HG03095 (cell line): ENCODE measurements at regions not wholly inside any gene's neighbourhood (a gene's known extent, or its start where the extent isn't known, plus 50 kb on each side); places are given as distances from the start of the nearest gene placed in this dataset.

ENCODE experiments used
- ATAC-seq: cut with Tn5 transposase; IDR thresholded peaks from one replicate; pipeline ENCODE4 v1.9.1; 2021; ENCODE audit warnings: moderate library complexity; ENCODE audit not compliant: unreplicated experiment

DNA sequence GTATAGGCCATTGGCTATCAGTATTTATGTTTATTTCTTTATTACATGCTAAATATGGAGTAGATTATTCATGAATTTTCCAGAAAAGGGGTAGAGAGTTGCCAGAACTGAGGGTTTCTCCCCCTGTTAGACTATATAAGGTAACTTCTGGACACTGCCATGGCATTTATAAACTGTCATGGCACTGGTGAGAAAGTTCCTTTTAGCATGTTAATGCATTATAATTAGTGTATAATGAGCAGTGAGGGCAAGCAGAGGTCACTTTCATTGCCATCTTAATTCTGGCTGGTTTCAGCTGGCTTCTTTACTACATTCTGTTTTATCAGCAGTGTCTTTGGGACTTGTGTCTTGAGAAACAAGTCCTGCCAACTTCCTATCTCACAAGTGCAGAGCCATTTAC, 220.0 kb upstream of the CNR1 start:
- ATAC-seq = no peak

DNA sequence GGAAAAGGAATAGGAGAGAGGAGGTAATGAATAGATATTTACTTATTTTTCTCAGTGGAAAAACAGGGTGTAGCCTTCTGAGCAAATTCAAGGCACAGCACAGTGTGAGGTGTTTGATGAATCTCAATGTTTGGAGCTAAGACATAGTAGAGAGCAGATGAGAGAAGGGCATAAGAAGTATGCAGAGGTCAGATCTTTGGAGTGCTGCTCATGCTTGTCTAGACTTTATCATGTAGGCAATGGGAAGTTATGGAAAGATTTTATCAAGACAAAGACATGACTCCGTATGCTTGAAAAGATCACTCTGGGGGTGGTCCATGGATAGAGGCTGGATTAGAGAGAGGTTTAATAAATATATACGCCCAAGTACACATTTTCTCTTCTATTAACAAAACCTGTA, 217.0 kb upstream of the CNR1 start:
- no peak for ATAC-seq

DNA sequence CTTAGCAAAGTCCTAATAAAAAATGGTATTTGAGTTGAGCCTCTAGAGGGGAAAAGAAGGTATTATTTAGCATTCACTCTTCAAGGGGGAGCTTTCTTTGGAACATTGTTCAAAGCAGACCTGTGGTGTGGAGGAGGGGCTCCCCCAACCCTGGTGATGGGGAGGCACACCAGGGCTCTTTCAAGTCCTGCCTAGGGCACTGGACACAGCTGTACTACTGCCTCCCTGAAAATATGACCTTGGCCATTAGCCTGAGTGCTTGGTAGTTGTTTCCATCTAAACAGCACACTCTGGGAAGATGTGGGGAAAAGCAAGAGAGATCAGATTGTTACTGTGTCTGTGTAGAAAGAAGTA, 215.1 kb upstream of the CNR1 start:
- ATAC-seq = no peak

DNA sequence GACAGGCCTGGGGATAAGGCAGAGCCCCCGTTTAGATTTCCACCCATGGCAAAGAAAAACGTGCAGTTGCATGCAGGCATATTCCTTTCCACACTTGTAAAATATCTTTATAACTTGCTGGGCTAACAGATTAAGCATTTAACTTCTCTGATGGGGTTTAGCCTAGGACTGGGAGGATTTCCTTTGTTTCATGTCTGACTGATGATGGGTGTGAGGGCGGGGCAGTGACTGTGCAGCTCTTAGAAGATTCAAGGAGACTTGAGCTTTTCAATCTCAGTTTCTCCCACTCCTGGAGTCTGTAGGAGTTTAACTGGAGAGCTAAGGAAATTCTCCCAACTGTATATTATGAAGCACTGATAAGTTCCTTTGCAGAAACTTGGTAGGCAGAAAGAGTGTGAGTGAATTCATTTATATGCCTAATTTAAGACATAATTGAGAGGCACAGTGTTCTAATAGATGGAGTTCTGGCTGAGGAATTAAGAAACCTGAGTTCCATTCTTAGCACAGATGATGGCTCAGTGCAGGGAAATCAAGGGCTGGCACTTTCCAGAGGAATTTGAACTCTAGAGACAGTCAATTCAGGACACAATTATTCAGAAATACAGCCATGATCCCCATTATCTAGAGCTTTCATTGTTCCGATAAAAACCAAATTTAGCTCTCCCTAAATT, 214.6 kb upstream of the CNR1 start:
- no peak for ATAC-seq

DNA sequence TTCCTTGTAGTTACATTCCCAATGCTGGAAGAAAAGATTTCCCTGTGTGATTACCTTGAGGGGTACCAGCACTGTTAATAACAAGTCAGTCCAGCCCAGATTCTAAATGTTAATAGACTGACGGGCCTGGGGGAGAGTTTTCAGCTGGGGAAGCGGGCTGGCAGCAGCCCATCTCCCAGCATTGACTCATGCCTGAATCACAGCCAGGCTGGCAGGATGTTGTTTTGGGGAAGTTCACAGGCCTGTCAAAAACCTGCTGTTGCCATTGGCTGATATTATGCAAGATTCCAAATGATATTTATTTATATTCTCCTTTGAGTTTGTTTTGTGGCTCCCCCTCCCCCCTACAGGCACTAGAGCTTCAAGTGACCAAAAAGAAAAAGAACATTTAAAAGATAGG, 213.9 kb upstream of the CNR1 start:
- no peak for ATAC-seq

DNA sequence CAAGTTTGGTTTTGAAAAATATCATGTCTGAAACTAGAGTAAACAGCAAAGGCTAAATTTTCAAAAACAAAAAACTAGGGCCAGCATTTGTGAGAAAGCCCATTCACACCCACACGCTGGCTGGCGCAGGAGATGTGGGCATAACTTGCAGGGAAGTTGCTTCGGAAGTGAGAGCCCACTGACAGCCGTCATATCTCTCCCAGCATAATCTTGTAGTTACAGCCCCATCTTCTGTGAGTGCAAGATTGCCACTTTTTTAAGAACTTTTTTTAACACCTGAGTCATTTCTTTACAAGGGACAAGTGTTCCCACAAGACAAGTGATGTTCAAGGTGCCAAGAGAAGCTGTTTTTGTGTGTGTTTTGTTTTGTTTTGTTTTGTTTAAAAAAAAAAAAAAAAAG, 212.5 kb upstream of the CNR1 start:
- no peak for ATAC-seq

DNA sequence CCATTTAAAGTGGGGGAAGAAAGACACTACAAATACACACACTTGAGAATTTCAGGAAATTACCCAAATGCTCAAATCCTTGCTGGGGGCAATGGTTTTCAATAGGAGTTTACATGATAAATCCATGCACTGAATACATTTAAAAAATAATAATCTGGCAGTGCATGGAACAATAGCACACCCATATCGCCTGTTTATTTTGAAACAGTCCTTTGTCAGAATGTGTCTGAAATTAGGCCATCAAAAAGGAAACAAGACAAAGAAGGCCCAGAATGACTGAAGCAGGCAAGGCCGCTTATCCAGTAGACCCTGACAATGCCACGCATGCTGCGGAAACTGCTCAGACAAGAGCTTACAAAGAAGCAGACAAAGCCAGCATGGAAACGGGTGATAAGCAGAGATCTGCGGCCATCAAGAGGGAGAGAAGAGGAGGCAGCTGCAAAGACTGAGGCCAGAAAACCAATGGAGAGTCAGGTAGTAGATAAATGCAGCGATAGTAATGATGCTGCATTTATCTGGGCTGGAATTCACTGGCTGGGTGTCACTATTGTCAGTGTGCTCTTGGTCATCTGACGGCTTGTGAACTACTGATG, 211.9 kb upstream of the CNR1 start:
- ATAC-seq = no peak

DNA sequence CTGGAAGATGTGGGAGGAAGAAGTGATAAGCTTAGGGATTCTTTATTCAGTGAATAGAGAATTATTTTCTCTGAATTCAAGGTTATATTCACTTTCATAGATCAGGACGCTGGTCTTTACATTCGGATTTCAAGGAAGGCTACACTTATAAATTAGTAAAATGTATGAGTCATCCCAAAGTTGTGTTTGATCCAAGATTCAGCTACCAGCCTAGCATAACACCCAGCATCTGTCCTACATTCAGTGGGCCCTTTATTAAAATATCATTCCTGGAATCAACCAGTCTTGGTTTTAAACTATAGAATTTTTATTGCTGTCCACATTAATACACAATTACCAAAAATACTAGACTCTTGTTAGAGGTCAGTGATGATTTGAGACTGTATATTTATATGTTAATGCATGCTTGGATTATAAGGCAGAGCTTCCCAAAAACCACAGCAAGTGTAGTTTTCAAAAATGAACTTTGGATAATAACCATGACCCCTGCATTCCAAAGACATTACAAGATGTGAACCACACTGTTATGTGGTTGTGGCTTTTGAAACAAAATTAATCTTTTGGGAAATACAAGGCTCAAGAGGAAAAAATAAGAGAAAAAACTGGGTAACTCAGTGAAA, 210.7 kb upstream of the CNR1 start:
- ATAC-seq = no peak

DNA sequence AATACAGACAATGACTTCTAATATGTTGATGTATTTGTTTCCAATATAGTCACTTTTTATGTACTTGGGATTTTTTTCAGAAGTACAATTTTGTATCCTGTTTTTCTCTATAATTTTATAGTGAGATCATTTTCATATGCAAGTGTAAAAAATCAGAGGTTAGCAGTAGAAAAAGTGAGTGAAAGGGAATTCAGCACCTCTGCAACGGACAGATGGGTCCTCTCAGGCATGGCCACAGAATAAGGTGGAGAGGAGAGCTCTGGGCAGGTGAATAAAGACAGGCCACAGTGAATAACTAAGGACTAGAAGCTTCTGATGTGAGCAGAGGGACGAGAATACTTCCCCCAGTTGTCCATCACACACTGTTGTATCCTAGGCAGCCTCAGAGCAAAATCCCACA, 210.1 kb upstream of the CNR1 start:
- ATAC-seq = no peak

DNA sequence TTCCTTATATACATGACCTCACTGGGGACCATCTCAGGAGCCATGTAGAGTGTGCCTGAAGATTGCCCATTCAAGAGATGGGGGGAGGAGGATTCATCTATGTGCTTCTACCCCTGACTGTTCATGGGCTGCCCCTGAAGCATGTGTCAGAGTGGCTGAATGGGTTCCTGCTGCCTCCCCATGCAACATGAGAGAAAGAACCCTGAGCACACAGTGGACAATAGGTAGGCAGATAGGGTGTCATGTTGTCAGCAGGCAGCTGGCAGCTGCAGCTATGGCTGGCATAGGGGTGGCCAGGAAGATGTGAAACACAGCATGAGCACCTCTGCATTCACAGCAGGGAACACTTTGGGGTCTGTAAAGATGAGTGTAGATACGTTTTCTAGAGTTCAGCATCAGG, 208.4 kb upstream of the CNR1 start:
- ATAC-seq = no peak

DNA sequence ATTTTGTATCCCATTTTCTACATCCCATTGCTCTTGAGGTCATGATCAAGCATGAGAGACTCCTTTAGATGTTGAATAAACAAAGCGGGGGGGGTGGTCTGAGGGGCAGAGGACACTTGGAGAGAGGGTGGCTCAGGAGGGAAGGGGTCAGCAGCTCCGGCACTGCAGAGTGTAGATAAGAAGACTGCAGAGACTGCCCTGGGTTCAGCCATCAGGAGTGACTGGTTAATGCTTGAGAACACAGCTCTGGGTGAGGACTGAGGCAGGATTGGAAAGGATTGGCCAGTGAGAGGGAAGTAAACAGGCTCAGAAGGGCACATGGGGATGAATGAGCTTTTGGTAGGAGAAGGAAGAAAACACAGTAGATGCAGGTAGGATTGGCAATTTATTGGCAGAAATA, 205.3 kb upstream of the CNR1 start:
- no peak for ATAC-seq

DNA sequence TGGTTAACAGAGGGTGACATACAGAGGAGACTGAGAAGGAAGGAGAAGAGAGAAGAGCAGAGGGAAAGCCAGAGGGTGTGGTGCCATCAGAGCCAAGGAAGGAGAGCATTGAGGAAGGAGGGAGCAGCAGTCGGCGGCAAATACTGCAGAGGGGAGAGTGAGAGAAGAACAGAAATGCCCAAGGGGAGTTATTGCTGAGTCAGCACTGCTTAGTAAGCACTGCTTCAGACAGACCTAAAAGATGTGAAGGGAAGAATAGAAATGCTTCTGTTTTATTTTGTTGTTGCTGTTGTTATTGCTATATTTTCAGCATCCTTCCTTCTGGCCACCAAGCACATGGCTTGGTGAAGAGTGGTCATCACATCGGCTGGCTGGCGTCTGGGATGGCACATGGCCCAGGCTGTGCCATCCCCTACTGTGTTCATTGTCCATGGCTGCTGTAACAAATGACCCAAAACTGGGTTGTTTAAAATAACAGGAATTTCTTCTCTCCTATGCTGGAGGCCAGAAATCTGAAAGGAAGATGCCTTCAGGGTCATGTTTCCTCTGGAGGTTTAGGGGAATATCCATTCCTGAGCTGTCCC, 204.1 kb upstream of the CNR1 start:
- no peak for ATAC-seq

DNA sequence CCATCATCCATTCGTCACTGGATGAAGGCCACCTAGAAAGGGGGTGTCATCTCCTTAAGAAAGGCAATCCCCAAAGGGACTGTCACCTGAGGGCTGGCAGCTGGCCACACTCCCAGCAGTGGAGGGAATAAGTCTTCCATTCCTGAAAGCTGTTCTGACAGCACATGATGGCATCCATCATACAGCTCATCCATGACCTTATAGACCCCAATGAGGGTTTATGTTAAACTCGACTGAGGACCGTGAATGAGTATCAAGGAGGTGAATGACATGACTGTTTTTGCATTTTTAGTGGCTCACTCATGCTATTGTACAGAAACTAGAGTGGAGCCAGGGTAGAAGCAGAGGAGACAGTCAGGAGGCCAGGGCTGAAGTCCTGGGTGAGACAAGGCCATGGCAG, 203.1 kb upstream of the CNR1 start:
- ATAC-seq = no peak

DNA sequence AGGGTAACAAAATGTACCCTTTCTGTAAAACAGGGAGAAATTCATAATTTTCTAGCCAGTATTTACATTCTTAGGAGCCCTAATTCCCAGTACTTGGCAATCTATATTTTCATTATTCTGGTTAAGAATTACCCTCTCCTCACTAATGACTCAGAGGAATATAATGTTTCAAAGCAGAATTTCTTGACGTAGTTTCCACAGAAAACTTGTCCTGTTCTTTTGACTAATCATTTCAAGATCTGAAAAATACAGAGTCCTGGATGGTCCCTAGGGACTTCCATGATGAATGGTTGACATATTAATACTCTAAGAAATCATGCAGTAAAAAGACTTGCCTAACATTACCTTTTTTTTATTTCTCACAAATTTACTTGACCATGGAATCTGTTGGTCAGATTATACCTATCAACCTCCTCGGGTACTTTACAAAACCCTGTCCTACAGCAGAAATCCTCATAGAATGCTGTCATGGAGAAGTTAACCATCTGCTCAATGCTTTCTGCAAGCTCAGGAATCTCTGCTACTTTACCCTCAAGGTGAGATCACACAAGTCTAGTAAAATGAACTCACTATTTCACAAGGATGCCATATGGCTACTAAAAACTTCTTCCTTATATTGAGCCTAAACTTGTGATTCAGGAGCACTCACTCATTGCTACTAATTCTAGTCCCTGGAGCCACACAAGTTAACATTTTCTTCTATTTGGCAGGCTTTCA, 202.1 kb upstream of the CNR1 start:
- ATAC-seq = no peak

DNA sequence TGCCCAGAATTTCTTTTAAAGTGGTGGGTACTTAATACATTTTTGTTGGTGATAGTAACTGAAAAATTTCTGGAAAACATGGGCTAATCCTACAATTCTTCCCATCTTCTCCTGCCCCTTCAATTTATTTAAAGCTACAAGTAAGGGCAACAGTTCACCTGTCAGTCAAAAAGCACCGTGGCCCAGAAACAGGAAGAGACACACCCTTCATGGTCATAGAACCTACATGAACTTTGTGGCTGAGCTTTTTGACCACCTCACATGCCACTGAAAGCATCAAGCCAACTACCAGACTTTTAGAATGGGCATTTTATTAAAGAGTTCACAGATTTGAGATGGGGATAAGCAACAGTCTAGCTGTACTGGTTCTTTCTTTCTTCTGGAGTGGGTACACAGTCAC, 201.1 kb upstream of the CNR1 start:
- no peak for ATAC-seq

DNA sequence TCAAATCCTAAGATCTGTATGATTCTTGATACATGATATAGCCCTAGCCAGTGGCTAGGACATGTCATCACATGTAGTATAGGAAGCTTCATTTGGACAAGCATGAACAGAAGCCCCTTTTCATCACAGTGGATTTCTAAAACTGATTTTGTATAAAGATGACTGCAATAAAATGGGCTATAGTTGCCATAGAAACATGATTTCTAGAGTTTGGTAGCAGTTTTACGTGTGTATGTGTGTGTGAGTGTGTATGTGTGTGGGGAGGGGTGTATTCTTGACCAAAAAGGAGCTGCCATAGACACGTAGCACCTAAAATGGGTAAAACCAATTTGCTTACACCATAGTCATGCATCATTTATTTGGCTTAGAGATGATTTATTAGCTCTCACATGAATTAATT, 200.5 kb upstream of the CNR1 start:
- no peak for ATAC-seq

DNA sequence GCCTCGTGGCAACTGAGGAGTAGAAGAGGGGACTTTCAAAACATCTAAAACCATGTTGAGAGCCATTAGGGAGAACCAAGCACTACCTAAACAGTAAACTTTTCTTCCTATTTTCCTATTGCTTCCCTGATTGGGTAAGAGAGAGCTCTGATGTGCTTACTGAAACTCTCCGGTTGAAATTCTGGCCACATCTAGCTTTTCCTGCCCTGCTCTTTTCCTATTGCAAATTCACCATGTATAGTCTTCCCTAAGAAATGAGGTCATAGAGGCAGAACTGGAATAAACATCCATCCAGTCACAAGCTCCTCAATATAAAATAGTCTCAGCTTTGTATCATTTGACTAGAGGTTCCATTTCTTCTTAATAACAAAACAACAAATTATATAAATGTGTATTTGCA, 199.5 kb upstream of the CNR1 start:
- no peak for ATAC-seq

DNA sequence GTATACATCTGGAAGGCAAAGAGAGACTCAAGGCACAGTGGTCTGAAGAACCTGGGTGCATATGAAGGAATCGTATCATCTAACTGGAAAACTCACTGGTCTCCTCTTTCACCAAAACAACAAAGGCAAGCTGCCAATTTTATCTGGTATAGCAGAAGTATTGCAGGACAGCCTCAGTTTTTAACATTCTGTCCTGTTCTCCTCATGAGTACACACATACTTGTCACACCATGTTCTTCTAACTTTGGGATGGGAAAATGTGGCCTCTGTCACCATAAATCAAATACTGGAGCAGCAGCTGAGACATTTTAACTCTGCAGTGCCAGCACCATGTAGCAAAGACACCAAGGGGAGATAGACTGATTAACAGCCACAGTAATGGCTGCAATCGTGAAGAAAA, 199.1 kb upstream of the CNR1 start:
- ATAC-seq = no peak

DNA sequence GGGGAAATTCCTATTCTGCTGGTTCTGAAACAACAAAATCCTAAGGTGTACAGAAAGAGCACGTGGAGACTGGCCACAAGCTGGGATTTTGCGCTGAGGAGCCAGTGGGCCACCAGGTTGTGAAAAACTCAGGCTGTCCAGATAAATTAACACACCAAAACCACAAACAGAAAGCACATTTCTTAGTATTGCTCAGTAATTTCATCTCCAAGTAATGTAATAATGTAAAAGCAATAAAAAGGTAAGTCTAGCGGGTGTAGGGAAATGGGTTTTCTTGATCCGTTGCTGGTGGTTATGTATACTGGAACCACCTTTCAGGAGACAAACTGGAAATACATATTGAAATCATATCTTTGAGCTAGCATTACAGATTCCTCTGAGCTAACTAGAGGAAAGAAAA, 195.6 kb upstream of the CNR1 start:
- ATAC-seq = no peak

DNA sequence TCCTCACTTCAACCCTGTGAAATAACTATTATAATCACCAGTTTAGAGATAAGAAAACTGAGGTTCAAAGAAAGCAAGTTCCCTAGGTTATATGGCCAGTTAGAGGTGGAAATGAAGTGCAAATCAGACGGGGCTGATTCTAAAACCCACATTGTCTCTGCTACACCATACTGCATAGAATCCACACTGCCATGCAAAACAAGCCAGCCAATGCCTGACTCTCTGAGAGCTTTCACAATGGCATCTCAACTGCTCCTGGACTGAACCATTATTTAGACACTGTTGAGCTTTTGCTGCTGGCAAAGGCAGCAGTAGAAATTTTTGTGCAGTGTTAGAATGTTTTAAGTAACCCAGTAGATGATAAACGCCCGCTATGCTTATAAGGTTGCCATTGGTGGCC, 195.2 kb upstream of the CNR1 start:
- no peak for ATAC-seq

DNA sequence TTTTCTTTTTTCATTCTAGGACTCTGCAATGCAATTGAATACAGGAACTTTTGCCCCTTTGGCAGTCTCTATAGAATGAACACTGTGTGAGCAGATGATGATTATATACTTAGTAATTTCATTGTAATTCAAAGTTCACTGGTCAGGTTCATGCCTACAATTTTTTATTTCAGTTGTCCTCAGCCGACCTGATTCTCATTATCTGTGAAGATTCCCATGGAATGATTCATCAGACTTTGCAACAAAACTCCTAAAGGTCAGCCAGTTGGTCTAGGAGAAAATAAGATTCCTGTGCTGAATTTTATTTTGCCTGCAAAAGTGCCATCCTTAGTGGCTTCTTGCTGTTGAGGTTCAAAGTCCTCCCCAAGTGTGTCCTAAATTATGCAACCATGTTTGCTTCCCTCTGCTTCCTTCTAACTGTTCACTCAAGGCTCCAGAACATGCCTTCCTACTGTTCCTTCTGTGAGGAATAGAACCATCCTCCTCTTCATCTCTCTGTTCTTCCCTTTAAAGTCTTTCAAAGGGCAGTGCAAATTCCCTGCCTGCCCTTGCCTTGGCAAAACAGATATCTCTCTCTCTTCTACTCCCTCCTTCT, 194.2 kb upstream of the CNR1 start:
- no peak for ATAC-seq
